AG20443 (cell line): ENCODE measurements at regions not wholly inside any gene's neighbourhood (a gene's known extent, or its start where the extent isn't known, plus 50 kb on each side); places are given as distances from the start of the nearest gene placed in this dataset.

Source experiments
- DNase-seq: peaks from one replicate; pipeline ENCODE4 v3.0.0; 2012; ENCODE audit warnings: low spot score, mixed read lengths

- DNase-seq = no peak
Measured at GRCh38 chr18:2424420-2424819, 146.9 kb downstream of the METTL4 start.

- peak; percentile 20 for DNase-seq
Measured at GRCh38 chr18:2425426-2426317, 145.6 kb downstream of the METTL4 start.

- DNase-seq = no peak
Measured at GRCh38 chr18:2430191-2430590, 141.1 kb downstream of the METTL4 start.

GRCh38 chr18:2431806-2432205, 139.5 kb downstream of the METTL4 start:
- no peak for DNase-seq

- no peak for DNase-seq
Measured at GRCh38 chr18:2433366-2433765, 137.9 kb downstream of the METTL4 start.

GRCh38 chr18:2441544-2441943, 129.8 kb downstream of the METTL4 start:
- peak; percentile 24 for DNase-seq

- DNase-seq = no peak
Measured at GRCh38 chr18:2442006-2442405, 129.3 kb downstream of the METTL4 start.

- peak; percentile 14 for DNase-seq
Measured at GRCh38 chr18:2442726-2443275, 128.5 kb downstream of the METTL4 start.

GRCh38 chr18:2444201-2444875, 127.0 kb downstream of the METTL4 start:
- DNase-seq = no peak

- DNase-seq = no peak
Measured at GRCh38 chr18:2448565-2449151, 122.6 kb downstream of the METTL4 start.

- no peak for DNase-seq
Measured at GRCh38 chr18:2451556-2451955, 119.7 kb downstream of the METTL4 start.

- DNase-seq = no peak
Measured at GRCh38 chr18:2459886-2460285, 111.4 kb downstream of the METTL4 start.

- DNase-seq = no peak
Measured at GRCh38 chr18:2466978-2467377, 104.3 kb downstream of the METTL4 start.

GRCh38 chr18:2468051-2468450, 103.3 kb downstream of the METTL4 start:
- no peak for DNase-seq

- no peak for DNase-seq
Measured at GRCh38 chr18:2471523-2471922, 99.8 kb downstream of the METTL4 start.

- no peak for DNase-seq
Measured at GRCh38 chr18:2478662-2479061, 92.6 kb downstream of the METTL4 start.

GRCh38 chr18:2480536-2480935, 90.8 kb downstream of the METTL4 start:
- no peak for DNase-seq

GRCh38 chr18:2482706-2483475, 88.4 kb downstream of the METTL4 start:
- no peak for DNase-seq

- DNase-seq = no peak
Measured at GRCh38 chr18:2485983-2486382, 85.3 kb downstream of the METTL4 start.

GRCh38 chr18:2486426-2486825, 84.9 kb downstream of the METTL4 start:
- no peak for DNase-seq
